Activated CD8-positive, alpha-beta T cell treated with anti-CD3 and anti-CD28 coated beads for 36 hours (primary cell): ENCODE measurements at regions not wholly inside any gene's neighbourhood (a gene's known extent, or its start where the extent isn't known, plus 50 kb on each side); places are given as distances from the start of the nearest gene placed in this dataset.

Source experiments
- ATAC-seq: fragments of 200-7000 bp; cut with Tn5 transposase; one replicate; pipeline ENCODE4 v1.10.0; 2021; ENCODE audit warnings: mild to moderate bottlenecking, moderate library complexity
- CTCF ChIA-PET: fragments of 350-600 bp; sonication (Branson Sonifier 250); formaldehyde crosslinking; loops from one replicate; lab custom pipeline; 2021; ENCODE audit warnings: antibody characterized with exemption; lab: Charles Lee
- POLR2A ChIA-PET: fragments of 350-600 bp; sonication (Branson Sonifier 250); formaldehyde crosslinking; loops from one replicate; lab custom pipeline; 2021; ENCODE audit warnings: antibody characterized with exemption; lab: Charles Lee
- DNase-seq: peaks from one replicate; pipeline ENCODE4 v3.0.0-alpha.2; 2020
- H3K27ac Mint-ChIP-seq: one replicate; pipeline ENCODE4 v1.8.0; 2021; ENCODE audit warnings: mild to moderate bottlenecking, mixed read lengths
- H3K27me3 Mint-ChIP-seq: one replicate; pipeline ENCODE4 v1.8.0; 2021; ENCODE audit warnings: mixed read lengths
- H3K36me3 Mint-ChIP-seq: one replicate; pipeline ENCODE4 v1.8.0; 2021; ENCODE audit warnings: low read depth, mixed read lengths
- H3K4me1 Mint-ChIP-seq: one replicate; pipeline ENCODE4 v1.8.0; 2021; ENCODE audit warnings: low read depth, mixed read lengths
- H3K4me3 Mint-ChIP-seq: one replicate; pipeline ENCODE4 v1.8.0; 2021; ENCODE audit warnings: mild to moderate bottlenecking, moderate library complexity, mixed read lengths
- H3K9me3 Mint-ChIP-seq: one replicate; pipeline ENCODE4 v1.8.0; 2021; ENCODE audit warnings: mixed read lengths
- intact Hi-C: fragments of 100-400 bp; cut with micrococcal nuclease; formaldehyde crosslinking; loops from one replicate; pipeline ENCODE4 v1.10.0; 2022
- TF ChIP-seq, protein P1 (sequence below): fragments of 200-600 bp; IDR thresholded peaks from one replicate; pipeline ENCODE4 v1.8.0; 2022; ENCODE audit warnings: antibody characterized with exemption, mild to moderate bottlenecking

DNA sequence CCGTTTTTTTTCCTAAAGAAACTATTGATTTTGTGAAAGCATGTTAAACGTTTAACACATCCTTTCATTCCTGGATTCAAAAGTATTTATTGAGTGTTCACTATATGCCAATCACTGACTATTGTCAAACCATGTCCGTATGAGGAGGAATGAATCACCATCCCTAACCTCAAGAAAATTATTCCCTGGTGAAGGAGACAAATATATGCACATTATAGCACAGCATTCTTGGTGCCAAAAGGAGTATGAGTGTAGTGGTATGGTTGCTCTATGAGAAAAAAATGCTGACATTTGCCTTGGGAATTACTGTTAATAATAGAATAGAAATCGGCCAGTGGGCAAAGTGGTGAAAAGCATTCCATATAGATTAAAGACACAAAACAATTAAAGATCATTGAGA, 1390.1 kb downstream of the MRPL39 start:
- Mint-ChIP-seq H3K9me3 (no peaks in the 10 kb centered on the region), H3K4me3 (no peak overlapping the region), H3K27me3 (no peaks in the 10 kb centered on the region), H3K36me3 (no peaks in the 10 kb centered on the region), H3K27ac (no peak overlapping the region), H3K4me1 (no peaks in the 10 kb centered on the region)
- intact Hi-C loops: no loop called here
- ATAC-seq (no peak), DNase-seq (no peak)
- TF ChIP-seq, protein P1, sequence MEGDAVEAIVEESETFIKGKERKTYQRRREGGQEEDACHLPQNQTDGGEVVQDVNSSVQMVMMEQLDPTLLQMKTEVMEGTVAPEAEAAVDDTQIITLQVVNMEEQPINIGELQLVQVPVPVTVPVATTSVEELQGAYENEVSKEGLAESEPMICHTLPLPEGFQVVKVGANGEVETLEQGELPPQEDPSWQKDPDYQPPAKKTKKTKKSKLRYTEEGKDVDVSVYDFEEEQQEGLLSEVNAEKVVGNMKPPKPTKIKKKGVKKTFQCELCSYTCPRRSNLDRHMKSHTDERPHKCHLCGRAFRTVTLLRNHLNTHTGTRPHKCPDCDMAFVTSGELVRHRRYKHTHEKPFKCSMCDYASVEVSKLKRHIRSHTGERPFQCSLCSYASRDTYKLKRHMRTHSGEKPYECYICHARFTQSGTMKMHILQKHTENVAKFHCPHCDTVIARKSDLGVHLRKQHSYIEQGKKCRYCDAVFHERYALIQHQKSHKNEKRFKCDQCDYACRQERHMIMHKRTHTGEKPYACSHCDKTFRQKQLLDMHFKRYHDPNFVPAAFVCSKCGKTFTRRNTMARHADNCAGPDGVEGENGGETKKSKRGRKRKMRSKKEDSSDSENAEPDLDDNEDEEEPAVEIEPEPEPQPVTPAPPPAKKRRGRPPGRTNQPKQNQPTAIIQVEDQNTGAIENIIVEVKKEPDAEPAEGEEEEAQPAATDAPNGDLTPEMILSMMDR: no peak
- POLR2A ChIA-PET: no interaction called here
- CTCF ChIA-PET: no interaction called here

DNA sequence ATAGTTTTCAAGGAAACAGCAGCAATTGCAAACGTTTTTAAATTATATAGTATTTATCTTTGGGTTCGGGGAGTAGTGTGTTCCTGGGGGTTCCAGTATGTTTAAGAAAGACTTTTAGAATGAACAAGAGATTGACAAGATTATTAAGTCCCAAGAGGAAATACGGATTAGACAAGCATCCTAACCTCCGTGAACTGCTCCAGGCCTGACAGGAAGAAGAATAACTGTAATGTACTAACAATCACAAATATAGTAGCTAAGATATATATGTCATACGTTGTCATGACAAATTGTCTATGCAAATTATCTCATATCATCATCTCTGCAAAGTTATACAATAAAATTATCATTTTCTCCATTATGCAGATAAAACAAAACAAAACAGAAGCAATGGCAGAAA, 1397.2 kb downstream of the MRPL39 start:
- H3K9me3 Mint-ChIP-seq: peaks cover 2% of the 10 kb centered on the region
- no peaks in the 10 kb centered on the region for H3K27me3 Mint-ChIP-seq
- no peaks in the 10 kb centered on the region for H3K4me1 Mint-ChIP-seq
- intact Hi-C loops: no loop called here
- ATAC-seq: no peak
- TF ChIP-seq, protein P1: no peak
- POLR2A ChIA-PET: no interaction called here
- CTCF ChIA-PET: no interaction called here
- DNase-seq: no peak
- no peaks in the 10 kb centered on the region for H3K36me3 Mint-ChIP-seq
- H3K27ac Mint-ChIP-seq: no peak overlapping the region
- no peak overlapping the region for H3K4me3 Mint-ChIP-seq

DNA sequence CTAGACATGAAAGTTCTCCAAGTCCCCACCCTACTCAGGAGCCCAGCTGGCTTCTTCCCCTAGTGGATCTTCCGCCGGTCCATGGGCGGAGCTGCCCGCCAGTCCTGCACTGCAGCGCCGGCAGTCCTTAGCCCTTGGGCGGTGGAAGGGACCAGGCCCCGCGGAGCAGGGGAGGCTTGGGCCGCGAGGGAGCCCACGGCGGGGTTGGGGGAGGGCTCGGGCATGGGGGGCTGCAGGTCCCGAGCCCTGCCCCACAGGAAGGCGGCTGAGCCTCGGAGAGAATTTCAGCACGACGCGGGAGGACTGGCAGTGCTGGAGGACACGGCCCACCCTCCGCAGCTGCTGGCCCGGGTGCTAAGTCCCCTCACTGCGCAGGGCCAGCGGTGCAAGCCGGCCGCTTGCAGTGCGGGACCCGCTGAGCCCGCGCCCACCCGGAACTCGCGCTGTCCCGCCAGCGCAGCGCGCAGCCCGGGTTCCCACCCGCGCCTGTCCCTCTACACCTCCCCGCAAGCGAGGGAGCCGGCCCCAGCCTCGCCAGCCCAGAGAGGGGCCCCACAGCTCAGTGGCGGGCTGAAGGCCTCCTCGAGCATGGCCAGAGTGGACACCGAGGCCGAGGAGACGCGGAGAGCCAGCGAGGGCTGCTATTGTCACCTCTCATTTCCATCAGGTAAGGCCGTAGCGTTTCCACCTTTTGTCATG, 1398.6 kb downstream of the MRPL39 start:
- TF ChIP-seq, protein P1: no peak
- ATAC-seq (no peak), DNase-seq (no peak)
- intact Hi-C loops: no loop called here
- no peak overlapping the region for H3K27ac Mint-ChIP-seq
- H3K36me3 Mint-ChIP-seq: no peaks in the 10 kb centered on the region
- H3K4me1 Mint-ChIP-seq: no peaks in the 10 kb centered on the region
- no peak overlapping the region for H3K4me3 Mint-ChIP-seq
- H3K27me3 Mint-ChIP-seq: no peaks in the 10 kb centered on the region
- ChIA-PET CTCF (no interaction called here), POLR2A (no interaction called here)
- peaks cover 2% of the 10 kb centered on the region for H3K9me3 Mint-ChIP-seq

DNA sequence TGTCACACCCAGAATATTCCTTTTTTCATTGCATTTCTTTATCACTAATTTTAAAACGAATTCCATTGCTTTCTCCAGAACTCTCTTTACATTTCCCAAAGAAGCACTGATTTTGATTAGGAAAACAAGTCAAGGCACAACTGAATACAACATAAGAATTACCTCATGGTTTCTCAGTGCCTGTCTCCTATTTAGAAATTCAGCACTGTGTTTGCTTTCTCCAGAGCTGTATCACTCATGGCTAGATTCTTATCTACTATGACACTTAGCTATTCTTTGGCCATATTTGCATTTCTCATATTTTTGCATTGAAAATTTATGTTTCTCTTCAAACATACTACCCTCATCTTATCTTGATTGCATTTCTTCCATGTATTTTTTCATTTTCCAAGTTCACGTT, 1402.0 kb downstream of the MRPL39 start:
- no peaks in the 10 kb centered on the region for H3K36me3 Mint-ChIP-seq
- ChIA-PET CTCF (no interaction called here), POLR2A (no interaction called here)
- H3K4me1 Mint-ChIP-seq: no peaks in the 10 kb centered on the region
- TF ChIP-seq, protein P1: no peak
- no peak overlapping the region for H3K4me3 Mint-ChIP-seq
- H3K9me3 Mint-ChIP-seq: peaks cover 2% of the 10 kb centered on the region
- ATAC-seq: no peak
- no peaks in the 10 kb centered on the region for H3K27me3 Mint-ChIP-seq
- intact Hi-C loops: no loop called here
- no peak for DNase-seq
- no peak overlapping the region for H3K27ac Mint-ChIP-seq

DNA sequence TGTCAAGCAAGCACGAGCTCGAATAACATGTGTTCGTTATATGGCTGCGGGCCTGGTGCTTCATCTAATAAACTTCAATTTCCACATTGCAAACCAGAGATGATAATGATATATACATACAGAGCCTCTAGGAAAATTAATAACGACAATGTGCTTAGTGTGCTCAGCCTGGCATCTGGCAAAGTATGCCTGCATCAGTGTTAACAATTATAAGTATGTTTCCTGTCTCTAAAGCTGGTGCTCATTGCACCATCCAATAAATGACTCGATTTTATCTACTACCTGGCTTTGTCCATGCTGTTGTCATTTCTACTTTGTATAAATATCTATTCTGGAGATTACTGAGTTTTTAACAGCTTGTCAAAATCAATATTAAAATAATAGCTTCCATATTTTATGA, 1402.6 kb downstream of the MRPL39 start:
- no peaks in the 10 kb centered on the region for H3K27me3 Mint-ChIP-seq

More for the DNA sequence above, 1402.6 kb downstream of the MRPL39 start:
- H3K4me3 Mint-ChIP-seq: no peak overlapping the region
- H3K4me1 Mint-ChIP-seq: no peaks in the 10 kb centered on the region
- H3K36me3 Mint-ChIP-seq: no peaks in the 10 kb centered on the region
- intact Hi-C loops: no loop called here
- CTCF ChIA-PET: no interaction called here
- TF ChIP-seq, protein P1: no peak
- no peak overlapping the region for H3K27ac Mint-ChIP-seq
- DNase-seq (no peak), ATAC-seq (no peak)
- H3K9me3 Mint-ChIP-seq: peaks cover 2% of the 10 kb centered on the region
- POLR2A ChIA-PET: no interaction called here
